MM.1S (cell line): ENCODE measurements at regions not wholly inside any gene's neighbourhood (a gene's known extent, or its start where the extent isn't known, plus 50 kb on each side); places are given as distances from the start of the nearest gene placed in this dataset.
"Not testable (repeated sequence)": the region's sequence is repeated elsewhere in the genome, so short reads cannot be mapped to it uniquely, and the experiment has no call there.

ENCODE experiments used
- DNase-seq: peaks from one replicate; pipeline ENCODE4 v3.0.0-alpha.2; 2015
- H2AFZ ChIP-seq: fragments of 300-600 bp; sonication (generic); 2 replicates; pipeline ENCODE4 v1.6.0; 2016; ENCODE audit warnings: antibody characterized with exemption, low read length
- H3F3A ChIP-seq: fragments of 300-600 bp; sonication (generic); 2 replicates; pipeline ENCODE4 v1.6.1; 2016; ENCODE audit warnings: mild to moderate bottlenecking, antibody characterized with exemption, low read length, moderate library complexity, mixed read lengths; ENCODE audit not compliant: insufficient read depth
- H3K27ac ChIP-seq: fragments of 300-600 bp; sonication (generic); 2 replicates; pipeline ENCODE4 v1.5.1; 2016; ENCODE audit warnings: mild to moderate bottlenecking, low read length
- H3K27me3 ChIP-seq: fragments of 300-600 bp; sonication (generic); replicated peaks from 2 replicates; pipeline ENCODE4 v1.6.0; 2016; ENCODE audit warnings: low read length; ENCODE audit not compliant: insufficient read depth
- H3K36me3 ChIP-seq: fragments of 300-600 bp; sonication (generic); replicated peaks from 2 replicates; pipeline ENCODE4 v1.6.1; 2016; ENCODE audit warnings: mild to moderate bottlenecking, low read length, mixed read lengths; ENCODE audit not compliant: insufficient read depth
- H3K4me1 ChIP-seq: fragments of 300-600 bp; sonication (generic); 2 replicates; pipeline ENCODE4 v1.6.1; 2016; ENCODE audit warnings: low read length, mixed read lengths
- H3K4me2 ChIP-seq: fragments of 300-600 bp; sonication (generic); 2 replicates; pipeline ENCODE4 v1.6.0; 2016; ENCODE audit warnings: low read depth, low read length
- H3K4me3 ChIP-seq: fragments of 300-600 bp; sonication (generic); 2 replicates; pipeline ENCODE4 v1.5.1; 2016; ENCODE audit warnings: low read length, mixed read lengths
- H3K79me2 ChIP-seq: fragments of 300-600 bp; sonication (generic); 2 replicates; pipeline ENCODE4 v1.6.1; 2016; ENCODE audit warnings: mixed run types, low read length, mixed read lengths
- H3K9ac ChIP-seq: fragments of 300-600 bp; sonication (generic); 2 replicates; pipeline ENCODE4 v1.6.1; 2016; ENCODE audit warnings: low read length, mixed read lengths
- H3K9me2 ChIP-seq: fragments of 300-600 bp; sonication (generic); replicated peaks from 2 replicates; pipeline ENCODE4 v1.6.1; 2016; ENCODE audit warnings: mild to moderate bottlenecking, low read length, mixed read lengths; ENCODE audit not compliant: insufficient read depth
- H3K9me3 ChIP-seq: fragments of 300-600 bp; sonication (generic); replicated peaks from 2 replicates; pipeline ENCODE4 v1.6.1; 2016; ENCODE audit warnings: mild to moderate bottlenecking, low read length, mixed read lengths; ENCODE audit not compliant: insufficient read depth
- H4K20me1 ChIP-seq: fragments of 300-600 bp; sonication (generic); 2 replicates; pipeline ENCODE4 v1.6.1; 2016; ENCODE audit warnings: mild to moderate bottlenecking, low read length, moderate library complexity, mixed read lengths; ENCODE audit not compliant: insufficient read depth
- CTCF ChIP-seq: fragments of 300-600 bp; sonication (generic); IDR thresholded peaks from 2 replicates; pipeline ENCODE4 v1.5.1; 2016; ENCODE audit warnings: antibody characterized with exemption, low read length, mixed read lengths
- EZH2 ChIP-seq: fragments of 300-600 bp; sonication (generic); optimal IDR thresholded peaks from 2 replicates; pipeline ENCODE3; 2017; ENCODE audit warnings: low read depth, mild to moderate bottlenecking, antibody characterized with exemption, low read length, mixed read lengths
- EZH2phosphoT487 ChIP-seq: fragments of 300-600 bp; sonication (generic); IDR thresholded peaks from 2 replicates; pipeline ENCODE4 v1.6.1; 2018; ENCODE audit warnings: antibody characterized with exemption, low read length

- H3K79me2 ChIP-seq = no peaks in the 10 kb centered on the region
- H4K20me1 ChIP-seq = no peaks in the 10 kb centered on the region
- H3K4me1 ChIP-seq = no peaks in the 10 kb centered on the region
- no peaks in the 10 kb centered on the region for H3K9me2 ChIP-seq
- no peak overlapping the region for H3K4me2 ChIP-seq
- no peaks in the 10 kb centered on the region for H3K36me3 ChIP-seq
- H3K4me3 ChIP-seq = no peak overlapping the region
- no peak for DNase-seq
- H3K9me3 ChIP-seq = no peaks in the 10 kb centered on the region
- no peak overlapping the region for H2AFZ ChIP-seq
- H3F3A ChIP-seq = no peaks in the 10 kb centered on the region
- TF ChIP-seq EZH2phosphoT487 = no peak
- no peak for TF ChIP-seq EZH2
- TF ChIP-seq CTCF = no peak
- no peaks in the 10 kb centered on the region for H3K27me3 ChIP-seq
- H3K27ac ChIP-seq = no peak overlapping the region
- no peak overlapping the region for H3K9ac ChIP-seq
Observed at GRCh38 chr14:85186082-85186481, 343.9 kb upstream of the FLRT2 start.

GRCh38 chr14:85187521-85187920 is 342.4 kb upstream of the FLRT2 start:
- no peak for TF ChIP-seq EZH2
- TF ChIP-seq EZH2phosphoT487 = no peak
- no peak for TF ChIP-seq CTCF
- no peaks in the 10 kb centered on the region for H4K20me1 ChIP-seq
- H3K4me3 ChIP-seq = no peak overlapping the region
- no peak for DNase-seq
- no peaks in the 10 kb centered on the region for H3F3A ChIP-seq
- no peak overlapping the region for H3K27ac ChIP-seq
- H2AFZ ChIP-seq = no peak overlapping the region
- H3K27me3 ChIP-seq = no peaks in the 10 kb centered on the region
- no peaks in the 10 kb centered on the region for H3K9me3 ChIP-seq
- H3K4me1 ChIP-seq = no peaks in the 10 kb centered on the region
- no peak overlapping the region for H3K9ac ChIP-seq
- H3K79me2 ChIP-seq = no peaks in the 10 kb centered on the region
- no peak overlapping the region for H3K4me2 ChIP-seq
- H3K36me3 ChIP-seq = no peaks in the 10 kb centered on the region
- no peaks in the 10 kb centered on the region for H3K9me2 ChIP-seq

GRCh38 chr14:85188836-85189235 is 341.1 kb upstream of the FLRT2 start:
- Histone ChIP-seq H3K9me2 (no peaks in the 10 kb centered on the region), H3K9ac (no peak overlapping the region), H3K27me3 (no peaks in the 10 kb centered on the region), H3K79me2 (no peaks in the 10 kb centered on the region), H3K27ac (no peak overlapping the region), H3K4me1 (no peaks in the 10 kb centered on the region), H3K4me3 (no peak overlapping the region), H3K4me2 (no peak overlapping the region), H2AFZ (no peak overlapping the region), H3K9me3 (no peaks in the 10 kb centered on the region), H3F3A (no peaks in the 10 kb centered on the region), H3K36me3 (no peaks in the 10 kb centered on the region), H4K20me1 (no peaks in the 10 kb centered on the region)
- TF ChIP-seq CTCF (no peak), EZH2 (no peak), EZH2phosphoT487 (no peak)
- DNase-seq = no peak

- not testable (repeated sequence) for H3K79me2 ChIP-seq, H3K4me1 ChIP-seq, H3K4me3 ChIP-seq, H3K27ac ChIP-seq, DNase-seq, H4K20me1 ChIP-seq, H2AFZ ChIP-seq, H3K9me3 ChIP-seq, H3K36me3 ChIP-seq, H3K9me2 ChIP-seq, H3K9ac ChIP-seq, H3K4me2 ChIP-seq, H3K27me3 ChIP-seq, H3F3A ChIP-seq
Observed at GRCh38 chr14:85189253-85189652, 340.7 kb upstream of the FLRT2 start.
